Renal pelvis (tissue), 1 donor: ENCODE measurements at regions not wholly inside any gene's neighbourhood (a gene's known extent, or its start where the extent isn't known, plus 50 kb on each side); places are given as distances from the start of the nearest gene placed in this dataset.
"Not testable (repeated sequence)": the region's sequence is repeated elsewhere in the genome, so short reads cannot be mapped to it uniquely, and the experiment has no call there.

Source experiments
- DNase-seq: peaks from one replicate; pipeline ENCODE4 v3.0.0-alpha.2; 2013

- peak; percentile 81 for DNase-seq
Measured at GRCh38 chr21:16420031-16420724, 690.4 kb downstream of the USP25 start.

GRCh38 chr21:16421007-16421406 lies 691.2 kb downstream of the USP25 start:
- no peak for DNase-seq

- DNase-seq, result no peak
Measured at GRCh38 chr21:16421965-16422364, 692.2 kb downstream of the USP25 start.

GRCh38 chr21:16422702-16423101 lies 692.9 kb downstream of the USP25 start:
- DNase-seq, result no peak

- DNase-seq, result no peak
Measured at GRCh38 chr21:16423921-16424320, 694.1 kb downstream of the USP25 start.

- no peak for DNase-seq
Measured at GRCh38 chr21:16424331-16424751, 694.6 kb downstream of the USP25 start.

- DNase-seq, result no peak
Measured at GRCh38 chr21:16425376-16425775, 695.6 kb downstream of the USP25 start.

- no peak for DNase-seq
Measured at GRCh38 chr21:16426936-16427335, 697.2 kb downstream of the USP25 start.

- DNase-seq, result no peak
Measured at GRCh38 chr21:16427587-16428087, 697.9 kb downstream of the USP25 start.

GRCh38 chr21:16437586-16437985 lies 707.8 kb downstream of the USP25 start:
- DNase-seq, result no peak

GRCh38 chr21:16438761-16439160 lies 709.0 kb downstream of the USP25 start:
- DNase-seq, result no peak

GRCh38 chr21:16441789-16442188 lies 712.0 kb downstream of the USP25 start:
- DNase-seq, result no peak

GRCh38 chr21:16454399-16454798 lies 724.6 kb downstream of the USP25 start:
- DNase-seq, result no peak

- no peak for DNase-seq
Measured at GRCh38 chr21:16455526-16455925, 725.7 kb downstream of the USP25 start.

- DNase-seq, result peak; percentile 40
Measured at GRCh38 chr21:16455978-16456377, 726.2 kb downstream of the USP25 start.

GRCh38 chr21:16457498-16457897 lies 727.7 kb downstream of the USP25 start:
- no peak for DNase-seq

- DNase-seq, result no peak
Measured at GRCh38 chr21:16460936-16461335, 731.2 kb downstream of the USP25 start.

GRCh38 chr21:16464211-16464889 lies 734.6 kb downstream of the USP25 start:
- DNase-seq, result not testable (repeated sequence)

GRCh38 chr21:16468184-16468583 lies 738.4 kb downstream of the USP25 start:
- no peak for DNase-seq

GRCh38 chr21:16473988-16474387 lies 744.2 kb downstream of the USP25 start:
- DNase-seq, result no peak

- no peak for DNase-seq
Measured at GRCh38 chr21:16476056-16476825, 746.5 kb downstream of the USP25 start.

- DNase-seq, result no peak
Measured at GRCh38 chr21:16488042-16488441, 758.3 kb downstream of the USP25 start.

- no peak for DNase-seq
Measured at GRCh38 chr21:16492356-16492755, 762.6 kb downstream of the USP25 start.
